GM19025 (cell line): ENCODE measurements at regions not wholly inside any gene's neighbourhood (a gene's known extent, or its start where the extent isn't known, plus 50 kb on each side); places are given as distances from the start of the nearest gene placed in this dataset.

Experiments used
- ATAC-seq: cut with Tn5 transposase; IDR thresholded peaks from one replicate; pipeline ENCODE4 v1.9.1; 2021; ENCODE audit warnings: mild to moderate bottlenecking, low read depth, moderate library complexity; ENCODE audit not compliant: unreplicated experiment

- no peak for ATAC-seq
Observed at GRCh38 chr9:134271338-134272301, 54.6 kb upstream of the RXRA start.

GRCh38 chr9:134272302-134273023 lies 53.8 kb upstream of the RXRA start:
- no peak for ATAC-seq

GRCh38 chr9:134273647-134274046 lies 52.6 kb upstream of the RXRA start:
- no peak for ATAC-seq

GRCh38 chr9:134275375-134275774 lies 50.9 kb upstream of the RXRA start:
- no peak for ATAC-seq

- no peak for ATAC-seq
Observed at GRCh38 chr9:134276453-134277245, 49.6 kb upstream of the RXRA start.
